ENCODE measurements at regions not wholly inside any gene's neighbourhood (a gene's known extent, or its start where the extent isn't known, plus 50 kb on each side); places are given as distances from the start of the nearest gene placed in this dataset.
A peak's percentile ranks its signal among the peaks of the same experiment; 100 is the strongest.
"Not testable (repeated sequence)": the region's sequence is repeated elsewhere in the genome, so short reads cannot be mapped to it uniquely, and the experiment has no call there.

DNA sequence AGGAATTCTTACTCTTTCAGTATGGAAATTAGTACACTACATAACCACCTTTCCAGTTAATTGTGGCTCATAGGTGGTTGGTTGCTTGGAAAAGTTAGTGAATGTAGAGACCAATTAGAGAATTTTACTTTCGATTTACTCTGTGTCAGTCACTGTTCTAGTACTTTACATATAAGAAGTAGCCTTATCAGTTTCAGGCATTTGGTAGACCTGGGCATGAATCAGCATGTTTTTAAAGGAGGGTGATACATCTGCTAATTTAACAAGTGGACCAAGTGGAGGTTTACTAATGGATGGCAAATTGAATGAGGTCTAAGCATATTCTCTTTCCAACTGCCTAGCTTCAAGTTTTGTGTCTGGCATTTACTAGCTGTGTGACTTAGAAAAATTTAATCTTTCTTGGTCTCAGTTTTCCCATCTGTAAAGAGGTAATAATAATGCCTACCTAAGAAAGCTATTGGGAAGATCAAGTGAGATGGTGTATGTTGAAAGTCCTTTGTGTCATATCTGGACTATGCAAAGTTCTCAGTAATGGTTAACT lies 1158.6 kb downstream of the PLA2G4A start:
- TF ChIP-seq, protein P1, sequence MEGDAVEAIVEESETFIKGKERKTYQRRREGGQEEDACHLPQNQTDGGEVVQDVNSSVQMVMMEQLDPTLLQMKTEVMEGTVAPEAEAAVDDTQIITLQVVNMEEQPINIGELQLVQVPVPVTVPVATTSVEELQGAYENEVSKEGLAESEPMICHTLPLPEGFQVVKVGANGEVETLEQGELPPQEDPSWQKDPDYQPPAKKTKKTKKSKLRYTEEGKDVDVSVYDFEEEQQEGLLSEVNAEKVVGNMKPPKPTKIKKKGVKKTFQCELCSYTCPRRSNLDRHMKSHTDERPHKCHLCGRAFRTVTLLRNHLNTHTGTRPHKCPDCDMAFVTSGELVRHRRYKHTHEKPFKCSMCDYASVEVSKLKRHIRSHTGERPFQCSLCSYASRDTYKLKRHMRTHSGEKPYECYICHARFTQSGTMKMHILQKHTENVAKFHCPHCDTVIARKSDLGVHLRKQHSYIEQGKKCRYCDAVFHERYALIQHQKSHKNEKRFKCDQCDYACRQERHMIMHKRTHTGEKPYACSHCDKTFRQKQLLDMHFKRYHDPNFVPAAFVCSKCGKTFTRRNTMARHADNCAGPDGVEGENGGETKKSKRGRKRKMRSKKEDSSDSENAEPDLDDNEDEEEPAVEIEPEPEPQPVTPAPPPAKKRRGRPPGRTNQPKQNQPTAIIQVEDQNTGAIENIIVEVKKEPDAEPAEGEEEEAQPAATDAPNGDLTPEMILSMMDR (conservative IDR thresholded peaks at IDR 0.05; ENCODE audit: low read depth, low read length), result no peak
- no peak for DNase-seq (ENCODE audit: low read depth)
- H3K4me3 ChIP-seq (ENCODE audit: low read depth, low read length), result no peak overlapping the region

DNA sequence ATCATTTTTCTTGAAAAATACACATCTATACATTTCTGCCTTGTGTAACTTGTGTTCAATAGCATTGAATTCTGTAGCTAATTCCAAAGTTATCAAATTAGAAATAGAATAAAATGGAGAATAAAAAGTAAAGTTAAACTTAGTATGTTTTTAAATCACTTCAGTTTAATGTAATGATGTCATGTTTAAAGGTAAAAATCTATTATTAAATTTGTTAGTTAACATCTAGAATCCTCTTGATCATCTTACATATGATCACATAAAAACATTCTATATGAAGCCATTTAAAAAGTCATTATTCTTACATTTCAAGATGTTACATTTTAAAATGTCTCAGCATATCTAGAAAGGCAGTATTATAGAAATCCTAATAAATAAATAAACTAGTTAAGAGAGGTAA lies 1163.2 kb downstream of the PLA2G4A start:
- DNase-seq (ENCODE audit: low read depth), result no peak
- H3K4me3 ChIP-seq (ENCODE audit: low read depth, low read length), result no peak overlapping the region
- TF ChIP-seq, protein P1 (conservative IDR thresholded peaks at IDR 0.05; ENCODE audit: low read depth, low read length), result no peak

DNA sequence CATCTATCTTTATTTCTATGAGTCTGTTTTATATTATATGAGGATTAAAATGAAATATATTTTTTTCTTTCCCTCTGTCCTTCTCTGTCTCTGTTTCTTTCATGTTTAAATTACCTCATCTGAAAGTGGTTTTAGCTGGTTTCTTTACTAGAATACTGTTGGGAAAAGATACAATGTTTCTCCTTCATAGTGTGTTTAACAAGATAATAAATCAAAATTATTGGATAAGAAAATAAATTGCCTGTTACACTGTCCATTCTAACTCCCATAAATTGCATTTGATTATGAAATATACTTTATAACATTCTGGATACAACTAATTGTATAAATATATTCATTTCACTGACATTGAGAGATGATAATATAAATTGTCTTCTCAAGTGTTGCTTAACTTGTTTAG lies 1168.0 kb downstream of the PLA2G4A start:
- TF ChIP-seq, protein P1 (conservative IDR thresholded peaks at IDR 0.05; ENCODE audit: low read depth, low read length), result no peak
- no peak overlapping the region for H3K4me3 ChIP-seq (ENCODE audit: low read depth, low read length)
- DNase-seq (ENCODE audit: low read depth), result no peak

DNA sequence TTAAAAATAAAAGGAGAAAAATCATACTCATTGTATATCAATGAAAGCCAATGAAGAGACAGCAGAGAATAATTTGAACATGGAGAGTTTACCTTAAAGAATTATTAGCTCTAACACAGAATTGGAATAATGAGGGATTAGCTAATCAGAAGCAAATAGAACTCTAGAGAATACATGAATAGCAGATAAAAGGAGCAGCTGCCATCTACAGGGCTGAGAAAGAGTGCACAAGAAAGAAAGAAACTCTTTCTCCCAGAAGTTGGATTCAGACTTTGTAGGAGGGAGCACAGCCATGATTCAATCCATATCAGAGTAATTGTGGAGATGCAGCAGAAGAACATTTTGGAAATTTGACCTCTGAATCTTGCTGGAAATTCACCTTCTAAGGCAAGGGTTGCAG lies 1171.2 kb downstream of the PLA2G4A start:
- H3K4me3 ChIP-seq (ENCODE audit: low read depth, low read length), result no peak overlapping the region
- TF ChIP-seq, protein P1 (conservative IDR thresholded peaks at IDR 0.05; ENCODE audit: low read depth, low read length), result peak; percentile 62
- peak; percentile 52 for DNase-seq (ENCODE audit: low read depth)

DNA sequence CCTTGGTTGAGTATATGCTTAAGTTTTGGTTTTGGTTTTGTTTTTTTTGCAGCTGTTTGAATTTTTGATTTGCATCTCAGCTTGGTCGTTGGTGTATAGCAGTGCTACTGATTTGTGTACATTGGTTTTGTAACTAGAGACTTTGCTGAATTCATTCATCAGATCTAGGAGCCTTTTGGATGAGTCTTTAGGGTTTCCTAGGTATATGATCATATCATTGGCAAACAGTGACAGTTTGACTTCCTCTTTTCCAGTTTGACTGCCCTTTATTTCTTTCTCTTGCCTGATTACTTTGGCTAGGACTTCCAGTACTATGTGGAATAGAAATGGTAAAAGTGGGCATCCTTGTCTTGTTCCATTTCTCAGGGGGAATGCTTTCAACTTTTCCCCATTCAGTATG lies 1174.9 kb downstream of the PLA2G4A start:
- H3K4me3 ChIP-seq (ENCODE audit: low read depth, low read length); DNase-seq (ENCODE audit: low read depth): not testable (repeated sequence)

DNA sequence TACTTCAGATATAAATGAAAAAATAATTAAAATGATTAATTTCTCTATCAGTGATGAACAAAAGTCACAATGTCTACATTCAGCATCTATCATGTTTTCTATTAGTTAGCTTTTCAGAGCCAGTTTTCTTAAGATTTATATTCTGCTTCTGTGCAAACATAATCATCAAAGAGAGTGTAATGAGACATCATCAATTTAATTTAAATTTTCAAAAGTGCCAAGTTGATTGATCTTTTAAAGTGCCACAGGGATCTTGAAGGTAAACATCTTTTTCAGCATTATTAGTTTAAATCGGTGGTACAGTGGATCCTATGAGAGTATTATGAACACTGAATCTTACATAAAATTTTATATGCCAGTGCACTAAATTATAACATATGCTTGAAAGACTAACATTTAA lies 1176.1 kb downstream of the PLA2G4A start:
- no peak overlapping the region for H3K4me3 ChIP-seq (ENCODE audit: low read depth, low read length)
- TF ChIP-seq, protein P1 (conservative IDR thresholded peaks at IDR 0.05; ENCODE audit: low read depth, low read length), result no peak
- no peak for DNase-seq (ENCODE audit: low read depth)

DNA sequence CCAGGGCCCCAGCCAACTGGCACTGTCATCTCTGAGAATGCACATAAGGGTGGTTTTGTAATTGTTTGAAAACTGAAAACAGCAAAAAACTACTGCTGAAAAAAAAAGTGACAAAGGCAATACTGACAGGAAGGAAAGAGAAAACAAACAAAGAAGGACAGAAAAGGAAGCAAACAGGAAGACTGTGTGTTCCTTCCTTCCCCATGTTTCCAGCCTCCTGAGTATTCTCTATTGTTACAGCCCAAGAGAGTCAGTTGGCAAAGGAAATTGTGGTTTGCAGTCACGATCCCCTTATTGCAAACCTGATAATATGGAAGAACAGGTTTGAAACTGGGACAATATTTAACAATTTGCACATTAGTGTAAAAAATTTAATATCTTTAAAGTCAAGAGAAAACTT lies 1177.6 kb downstream of the PLA2G4A start:
- TF ChIP-seq, protein P1 (conservative IDR thresholded peaks at IDR 0.05; ENCODE audit: low read depth, low read length), result no peak
- H3K4me3 ChIP-seq (ENCODE audit: low read depth, low read length), result no peak overlapping the region
- no peak for DNase-seq (ENCODE audit: low read depth)

DNA sequence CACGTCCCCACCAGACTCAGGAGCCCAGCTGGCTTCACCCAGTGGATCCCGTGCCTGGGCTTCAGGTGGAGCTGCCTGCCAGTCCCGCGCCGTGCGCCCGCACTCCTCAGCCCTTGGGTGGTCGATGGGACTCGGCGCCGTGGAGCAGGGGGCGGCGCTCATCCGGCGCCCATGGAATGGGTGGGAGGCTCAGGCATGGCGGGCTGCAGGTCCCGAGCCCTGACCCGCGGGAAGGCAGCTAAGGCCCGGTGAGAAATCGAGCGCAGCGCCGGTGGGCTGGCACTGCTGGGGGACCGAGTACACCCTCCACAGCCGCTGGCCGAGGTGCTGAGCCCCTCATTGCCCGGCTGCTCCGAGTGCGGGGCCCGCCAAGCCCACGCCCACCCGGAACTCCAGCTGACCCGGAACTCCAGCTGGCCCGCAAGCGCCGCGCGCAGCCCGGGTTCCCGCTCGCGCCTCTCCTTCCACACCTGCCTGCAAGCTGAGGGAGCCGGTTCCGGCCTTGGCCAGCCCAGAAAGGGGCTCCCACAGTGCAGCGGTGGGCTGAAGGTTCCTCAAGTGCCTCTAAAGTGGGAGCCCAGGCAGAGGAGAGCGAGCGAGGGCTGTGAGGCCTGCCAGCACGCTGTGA lies 1184.6 kb downstream of the PLA2G4A start:
- H3K4me3 ChIP-seq (ENCODE audit: low read depth, low read length); DNase-seq (ENCODE audit: low read depth): not testable (repeated sequence)

Data from choroid plexus epithelial cell (primary cell).